Stimulated activated CD4-positive, alpha-beta T cell treated with anti-CD3 and anti-CD28 coated beads, Interleukin-2, amount 100 ng/mL, for 48 hours (primary cell): ENCODE measurements at regions not wholly inside any gene's neighbourhood (a gene's known extent, or its start where the extent isn't known, plus 50 kb on each side); places are given as distances from the start of the nearest gene placed in this dataset.
A peak's percentile ranks its signal among the peaks of the same experiment; 100 is the strongest.

ENCODE experiments used
- DNase-seq, 2 donors: peaks; one replicate each; pipeline ENCODE4 v3.0.0-alpha.2; 2020

GRCh38 chr2:226652369-226652768 lies 147.3 kb downstream of the IRS1 start:
- DNase-seq, result no peak

GRCh38 chr2:226649871-226650660 lies 149.6 kb downstream of the IRS1 start:
- peak; percentile 18 to 27 for DNase-seq

- DNase-seq, result no peak
These were observed 150.4 kb downstream of the IRS1 start for GRCh38 chr2:226649201-226649600.

- DNase-seq, result no peak
These were observed 151.8 kb downstream of the IRS1 start for GRCh38 chr2:226647621-226648518.

GRCh38 chr2:226644399-226644865 lies 155.2 kb downstream of the IRS1 start:
- DNase-seq, result no peak

- no peak for DNase-seq
These were observed 155.7 kb downstream of the IRS1 start for GRCh38 chr2:226643946-226644282.

- DNase-seq, result no peak
These were observed 156.3 kb downstream of the IRS1 start for GRCh38 chr2:226643030-226643945.

GRCh38 chr2:226641008-226641407 lies 158.6 kb downstream of the IRS1 start:
- DNase-seq, result no peak

GRCh38 chr2:226640501-226640900 lies 159.1 kb downstream of the IRS1 start:
- DNase-seq, result no peak

- DNase-seq, result no peak
These were observed 160.1 kb downstream of the IRS1 start for GRCh38 chr2:226639550-226639949.

- no peak for DNase-seq
These were observed 161.0 kb downstream of the IRS1 start for GRCh38 chr2:226638576-226638975.

GRCh38 chr2:226637383-226637782 lies 162.2 kb downstream of the IRS1 start:
- DNase-seq, result no peak

- DNase-seq, result no peak
These were observed 163.0 kb downstream of the IRS1 start for GRCh38 chr2:226636586-226636985.

- DNase-seq, result no peak
These were observed 164.5 kb downstream of the IRS1 start for GRCh38 chr2:226634943-226635604.

GRCh38 chr2:226631671-226632070 lies 167.9 kb downstream of the IRS1 start:
- DNase-seq, result no peak

GRCh38 chr2:226631187-226631586 lies 168.4 kb downstream of the IRS1 start:
- no peak for DNase-seq

- no peak for DNase-seq
These were observed 173.7 kb downstream of the IRS1 start for GRCh38 chr2:226625946-226626345.

- DNase-seq, result no peak
These were observed 175.8 kb downstream of the IRS1 start for GRCh38 chr2:226623587-226624368.

GRCh38 chr2:226622484-226622883 lies 177.1 kb downstream of the IRS1 start:
- DNase-seq, result no peak

GRCh38 chr2:226620176-226620575 lies 179.4 kb downstream of the IRS1 start:
- DNase-seq, result no peak

GRCh38 chr2:226619707-226620106 lies 179.9 kb downstream of the IRS1 start:
- no peak for DNase-seq
